Common myeloid progenitor, CD34-positive (primary cell): ENCODE measurements at regions not wholly inside any gene's neighbourhood (a gene's known extent, or its start where the extent isn't known, plus 50 kb on each side); places are given as distances from the start of the nearest gene placed in this dataset.

ENCODE experiments used
- CTCF ChIA-PET: fragments of 350-600 bp; sonication (Branson Sonifier 250); formaldehyde crosslinking; loops from one replicate; lab custom pipeline; 2021; ENCODE audit warnings: antibody characterized with exemption; lab: Charles Lee
- POLR2A ChIA-PET: fragments of 350-600 bp; sonication (Branson Sonifier 250); formaldehyde crosslinking; loops from one replicate; lab custom pipeline; 2021; ENCODE audit warnings: antibody characterized with exemption; lab: Charles Lee
- DNase-seq, 3 donors: peaks; one replicate each; pipeline versions ENCODE4 v3.0.0 to v3.0.0-alpha.2; 2013
- H3K27ac ChIP-seq, 2 experiments: 1 replicate in 1 of 2; 2 replicates in 1 of 2; pipeline ENCODE4 v1.7.0; 2013; ENCODE audit warnings: inconsistent platforms in 2 of 2, low read length in 2 of 2, mild to moderate bottlenecking in 2 of 2, low read depth in 1 of 2, moderate library complexity in 1 of 2; ENCODE audit not compliant: severe bottlenecking in 2 of 2, insufficient read depth in 1 of 2, poor library complexity in 1 of 2
- H3K27me3 ChIP-seq, 5 experiments: replicated peaks in 2 of 5; 1 replicate in 3 of 5; 2 replicates in 2 of 5; pipeline versions ENCODE4 v1.6.1 to v1.7.0; 2013; ENCODE audit warnings: low read length in 4 of 5, mild to moderate bottlenecking in 2 of 5, moderate library complexity in 2 of 5, inconsistent platforms in 1 of 5; ENCODE audit not compliant: insufficient read depth in 5 of 5, control insufficient read depth in 4 of 5
- H3K36me3 ChIP-seq, 4 experiments: 1 replicate in 2 of 4; 2 replicates in 2 of 4; pipeline versions ENCODE4 v1.6.1 to v1.7.0; 2013; ENCODE audit warnings: low read length in 3 of 4, control low read depth in 1 of 4, mild to moderate bottlenecking in 1 of 4; ENCODE audit not compliant: control insufficient read depth in 4 of 4, insufficient read depth in 4 of 4
- H3K4me1 ChIP-seq, 4 experiments: 1 replicate in 3 of 4; 2 replicates in 1 of 4; pipeline versions ENCODE4 v1.6.1 to v1.7.1; 2013; ENCODE audit warnings: low read length in 3 of 4, mild to moderate bottlenecking in 3 of 4, control low read depth in 1 of 4, inconsistent platforms in 1 of 4, moderate library complexity in 1 of 4; ENCODE audit not compliant: control insufficient read depth in 4 of 4, insufficient read depth in 4 of 4; ENCODE audit errors: control extremely low read depth in 1 of 4
- H3K4me3 ChIP-seq, 7 experiments: 1 replicate in 4 of 7; 2 replicates in 3 of 7; pipeline versions ENCODE4 v1.5.1 to v1.7.0; 2013; ENCODE audit warnings: mild to moderate bottlenecking in 7 of 7, low read length in 6 of 7, moderate library complexity in 6 of 7, inconsistent platforms in 2 of 7, low read depth in 2 of 7, control low read depth in 1 of 7; ENCODE audit not compliant: insufficient read depth in 4 of 7, control insufficient read depth in 1 of 7; ENCODE audit errors: extremely low read depth in 1 of 7
- H3K9me3 ChIP-seq, 5 experiments: 1 replicate in 4 of 5; 2 replicates in 1 of 5; pipeline versions ENCODE4 v1.6.1 to v1.7.1; 2013; ENCODE audit warnings: low read length in 4 of 5, mild to moderate bottlenecking in 2 of 5, inconsistent platforms in 1 of 5, low read depth in 1 of 5, moderate library complexity in 1 of 5; ENCODE audit not compliant: control insufficient read depth in 4 of 5, insufficient read depth in 2 of 5; ENCODE audit errors: control extremely low read depth in 1 of 5
- WGBS: methylation state at CpG from one replicate; pipeline ENCODE4 v1.1.5; 2013; ENCODE audit not compliant: insufficient coverage; 5-methylcytosine and 5-hydroxymethylcytosine counted together

DNA sequence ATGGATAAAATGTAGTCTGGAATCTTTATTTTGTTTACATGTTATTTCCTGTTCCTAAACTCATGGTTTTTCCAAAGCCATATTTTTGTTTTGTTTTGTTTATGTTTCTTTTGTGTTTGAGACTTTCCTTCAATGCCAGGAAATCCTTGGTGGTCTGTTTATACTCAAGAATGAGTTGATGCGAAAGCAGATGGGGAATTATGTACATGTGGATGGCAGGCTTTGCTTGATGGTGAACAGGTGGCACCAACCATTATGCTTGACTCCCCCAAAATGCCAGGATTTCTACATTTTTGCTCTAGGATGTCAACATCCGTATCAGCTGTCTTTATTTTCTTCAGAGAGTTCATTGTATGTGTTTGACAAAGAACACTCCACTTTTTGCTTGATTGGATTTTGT lies 448.5 kb downstream of the PRDM2 start:
- Histone ChIP-seq H3K4me1 (no peaks in the 10 kb centered on the region), H3K4me3 (no peak overlapping the region), H3K27ac (no peak overlapping the region), H3K9me3 (no peaks in the 10 kb centered on the region), H3K27me3 (peaks cover 0 to 5% (median 0%) of the 10 kb centered on the region in 5 experiments), H3K36me3 (no peaks in the 10 kb centered on the region)
- 60% methylated on average over 1 of the region's 2 CpGs for WGBS
- CTCF ChIA-PET, result no interaction called here
- DNase-seq, result no peak
- POLR2A ChIA-PET, result no interaction called here

GRCh38 chr1:14149431-14149830 lies 449.1 kb upstream of the KAZN start:
- Histone ChIP-seq H3K4me1 (no peaks in the 10 kb centered on the region), H3K27ac (no peak overlapping the region), H3K27me3 (peaks cover 0 to 5% (median 0%) of the 10 kb centered on the region in 5 experiments), H3K9me3 (no peaks in the 10 kb centered on the region), H3K4me3 (no peak overlapping the region), H3K36me3 (no peaks in the 10 kb centered on the region)
- ChIA-PET CTCF (no interaction called here), POLR2A (no interaction called here)
- 85% methylated on average over 4 of the region's 7 CpGs for WGBS
- DNase-seq, result no peak

GRCh38 chr1:14156543-14156942 lies 441.9 kb upstream of the KAZN start:
- Histone ChIP-seq H3K27ac (no peak overlapping the region), H3K4me3 (no peak overlapping the region), H3K9me3 (peaks cover 2 to 15% (median 4%) of the 10 kb centered on the region in 5 experiments), H3K36me3 (no peaks in the 10 kb centered on the region), H3K4me1 (no peaks in the 10 kb centered on the region), H3K27me3 (peaks cover 0 to 2% (median 0%) of the 10 kb centered on the region in 5 experiments)
- CTCF ChIA-PET, result no interaction called here
- 100% methylated on average over 4 of the region's 4 CpGs for whole genome bisulfite sequencing
- POLR2A ChIA-PET, result no interaction called here
- no peak for DNase-seq

GRCh38 chr1:14160781-14161180 lies 437.7 kb upstream of the KAZN start:
- no peak overlapping the region for H3K4me3 ChIP-seq
- no peaks in the 10 kb centered on the region for H3K4me1 ChIP-seq
- no peak overlapping the region for H3K27ac ChIP-seq
- CTCF ChIA-PET, result no interaction called here
- no peak for DNase-seq
- no CpG with 5 or more reads among the region's 2 CpGs for WGBS
- no peaks in the 10 kb centered on the region for H3K36me3 ChIP-seq
- POLR2A ChIA-PET, result no interaction called here
- no peaks in the 10 kb centered on the region for H3K27me3 ChIP-seq
- peaks cover 2 to 29% (median 7%) of the 10 kb centered on the region in 5 experiments for H3K9me3 ChIP-seq

DNA sequence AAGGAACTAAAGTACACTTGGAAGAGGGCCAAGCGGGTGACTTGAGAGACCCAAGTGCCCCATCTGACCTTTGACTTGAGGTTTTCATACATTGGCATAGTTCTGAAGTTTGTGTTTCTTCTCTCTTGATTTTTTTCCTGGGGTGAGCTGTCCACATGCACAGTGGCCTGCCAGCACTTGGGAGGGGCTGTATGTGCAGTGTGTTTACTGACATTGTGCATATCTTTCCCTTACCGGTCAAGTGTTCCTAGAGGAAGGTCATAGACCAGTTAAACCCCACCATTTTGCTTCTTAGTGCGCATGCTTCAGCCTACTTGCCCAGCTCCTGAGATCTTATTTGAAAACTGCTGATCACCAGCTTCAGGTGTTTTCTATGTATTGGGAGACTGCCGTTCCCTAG lies 435.2 kb upstream of the KAZN start:
- H3K9me3 ChIP-seq, result peaks cover 0 to 20% (median 7%) of the 10 kb centered on the region in 5 experiments
- no peaks in the 10 kb centered on the region for H3K27me3 ChIP-seq
- no peak overlapping the region for H3K4me3 ChIP-seq
- CTCF ChIA-PET, result no interaction called here
- no peaks in the 10 kb centered on the region for H3K36me3 ChIP-seq
- 100% methylated on average over 1 of the region's 4 CpGs for WGBS
- DNase-seq, result no peak
- H3K27ac ChIP-seq, result no peak overlapping the region
- H3K4me1 ChIP-seq, result no peaks in the 10 kb centered on the region
- POLR2A ChIA-PET, result no interaction called here

GRCh38 chr1:14165371-14165801 lies 433.1 kb upstream of the KAZN start:
- Histone ChIP-seq H3K27ac (no peak overlapping the region), H3K9me3 (peaks cover 0 to 19% (median 5%) of the 10 kb centered on the region in 5 experiments), H3K4me3 (no peak overlapping the region), H3K36me3 (no peaks in the 10 kb centered on the region), H3K27me3 (peaks cover 0 to 2% (median 0%) of the 10 kb centered on the region in 5 experiments), H3K4me1 (no peaks in the 10 kb centered on the region)
- DNase-seq, result no peak
- 33% methylated on average over 2 of the region's 2 CpGs for WGBS
- POLR2A ChIA-PET, result no interaction called here
- CTCF ChIA-PET, result no interaction called here

DNA sequence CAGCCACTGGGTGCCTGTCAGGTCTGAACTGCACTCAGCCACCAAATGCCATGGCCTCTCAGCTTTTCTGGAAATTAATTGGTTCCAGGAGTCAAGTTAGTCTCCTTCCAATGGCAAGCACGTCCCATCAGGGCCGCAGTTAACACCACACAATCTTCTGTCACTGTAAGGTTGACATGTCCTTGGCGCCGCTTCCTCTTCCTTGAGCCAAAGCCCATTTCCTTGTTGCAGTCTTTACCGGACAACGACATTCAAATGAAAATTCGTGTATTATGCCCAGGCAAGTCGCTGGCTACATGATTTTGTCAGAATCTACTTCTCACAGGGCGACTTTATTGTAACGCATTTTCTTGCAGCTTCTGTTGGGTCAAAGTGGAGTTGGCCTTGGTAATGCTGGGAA lies 430.6 kb upstream of the KAZN start:
- ChIA-PET CTCF (no interaction called here), POLR2A (no interaction called here)
- no peak for DNase-seq
- H3K4me1 ChIP-seq, result no peaks in the 10 kb centered on the region
- WGBS, result 93% methylated on average over 9 of the region's 10 CpGs
- no peaks in the 10 kb centered on the region for H3K36me3 ChIP-seq
- H3K27ac ChIP-seq, result no peak overlapping the region
- peaks cover 0 to 14% (median 9%) of the 10 kb centered on the region in 5 experiments for H3K9me3 ChIP-seq
- H3K27me3 ChIP-seq, result peaks cover 0 to 2% (median 0%) of the 10 kb centered on the region in 5 experiments
- H3K4me3 ChIP-seq, result no peak overlapping the region
